Brain pericyte (primary cell): ENCODE measurements at regions not wholly inside any gene's neighbourhood (a gene's known extent, or its start where the extent isn't known, plus 50 kb on each side); places are given as distances from the start of the nearest gene placed in this dataset.
"Not testable (repeated sequence)": the region's sequence is repeated elsewhere in the genome, so short reads cannot be mapped to it uniquely, and the experiment has no call there.

Experiments used
- DNase-seq: peaks from one replicate; pipeline ENCODE4 v3.0.0-alpha.2; 2012; ENCODE audit warnings: low read depth, low spot score

GRCh38 chr6:114659513-114659912 lies 316.7 kb upstream of the HS3ST5 start:
- DNase-seq, result no peak

DNA sequence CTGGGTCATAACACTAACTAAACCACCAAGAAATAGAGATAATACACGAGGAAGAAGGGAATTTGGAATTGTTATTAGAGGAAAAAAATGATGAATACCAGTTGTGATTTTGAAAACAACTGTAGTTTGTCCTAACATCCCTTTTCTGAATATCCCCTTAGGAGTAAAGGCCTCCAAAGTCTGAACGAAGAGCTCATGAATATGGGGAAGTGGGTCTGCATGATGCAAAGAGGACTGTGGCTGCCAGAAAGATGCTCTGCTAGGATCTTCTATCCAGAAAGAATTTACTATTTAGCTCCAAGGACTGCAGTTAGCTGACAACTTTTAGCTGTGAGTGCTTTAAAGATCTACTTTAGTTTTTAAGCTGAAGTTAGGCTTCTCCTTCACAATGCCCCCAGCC lies 308.8 kb upstream of the HS3ST5 start:
- DNase-seq, result no peak

- no peak for DNase-seq
Observed at GRCh38 chr6:114650891-114651290, 308.1 kb upstream of the HS3ST5 start.

DNA sequence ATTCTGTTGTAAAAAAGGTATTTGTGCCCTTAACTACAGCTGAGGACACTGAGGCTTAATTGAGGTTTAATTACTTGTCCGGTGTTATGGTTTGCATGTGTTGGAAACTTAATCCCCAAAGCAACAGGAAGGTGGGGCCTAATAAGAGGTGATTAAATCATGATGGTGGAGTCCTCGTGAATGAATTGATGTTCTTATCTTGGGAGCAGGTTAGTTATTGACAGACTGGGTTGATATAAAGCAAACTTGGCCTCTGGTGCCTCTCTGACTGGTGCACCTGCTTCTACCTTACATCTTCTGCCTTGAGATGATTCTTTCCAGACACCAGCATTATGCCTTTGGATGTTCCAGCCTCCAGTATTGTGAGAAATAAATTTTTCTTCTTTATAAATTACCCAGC lies 306.5 kb upstream of the HS3ST5 start:
- DNase-seq, result no peak

GRCh38 chr6:114648847-114649246 lies 306.0 kb upstream of the HS3ST5 start:
- DNase-seq, result no peak

DNA sequence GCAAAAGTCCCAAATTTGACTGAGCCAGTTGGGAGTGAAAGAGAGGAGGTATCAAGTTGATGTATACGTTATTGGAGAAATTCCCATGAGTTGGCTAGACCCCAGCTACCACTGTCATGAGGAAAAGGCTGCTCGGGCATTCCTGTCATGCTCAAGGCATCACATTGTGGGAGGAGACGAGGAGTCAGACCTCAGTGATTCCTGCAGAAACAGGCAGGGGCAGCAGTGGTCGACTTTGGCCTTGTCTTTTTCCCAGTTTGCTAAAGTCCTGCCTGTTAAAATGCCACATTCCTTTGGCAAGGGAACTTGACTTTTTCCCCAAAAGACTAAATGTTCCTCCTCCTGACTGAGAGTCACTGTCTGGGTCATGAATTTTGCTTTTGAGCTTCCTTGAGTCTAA lies 295.5 kb upstream of the HS3ST5 start:
- no peak for DNase-seq

- DNase-seq, result no peak
Observed at GRCh38 chr6:114634016-114634415, 291.2 kb upstream of the HS3ST5 start.

- not testable (repeated sequence) for DNase-seq
Observed at GRCh38 chr6:114626226-114626625, 283.4 kb upstream of the HS3ST5 start.

- no peak for DNase-seq
Observed at GRCh38 chr6:114619621-114620200, 276.9 kb upstream of the HS3ST5 start.

- DNase-seq, result no peak
Observed at GRCh38 chr6:114611696-114612095, 268.9 kb upstream of the HS3ST5 start.

DNA sequence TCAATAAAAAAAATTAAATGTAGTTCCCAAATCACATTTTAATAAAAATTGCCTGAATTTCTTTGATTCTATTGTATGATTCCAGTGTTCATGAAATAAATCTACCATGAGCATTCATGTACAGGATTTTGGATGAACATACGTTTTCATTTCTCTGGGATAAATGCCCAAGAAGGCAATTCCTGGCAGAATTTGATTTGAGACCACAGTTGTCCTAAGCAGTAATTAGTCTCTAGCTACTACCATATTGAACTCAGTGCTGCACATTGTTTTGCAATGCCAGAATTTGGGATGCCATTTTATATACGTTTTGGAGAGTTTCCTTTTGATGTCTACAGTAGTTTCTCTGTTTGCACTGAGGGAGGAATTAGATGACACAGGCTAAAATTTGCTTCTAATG lies 265.3 kb upstream of the HS3ST5 start:
- no peak for DNase-seq

DNA sequence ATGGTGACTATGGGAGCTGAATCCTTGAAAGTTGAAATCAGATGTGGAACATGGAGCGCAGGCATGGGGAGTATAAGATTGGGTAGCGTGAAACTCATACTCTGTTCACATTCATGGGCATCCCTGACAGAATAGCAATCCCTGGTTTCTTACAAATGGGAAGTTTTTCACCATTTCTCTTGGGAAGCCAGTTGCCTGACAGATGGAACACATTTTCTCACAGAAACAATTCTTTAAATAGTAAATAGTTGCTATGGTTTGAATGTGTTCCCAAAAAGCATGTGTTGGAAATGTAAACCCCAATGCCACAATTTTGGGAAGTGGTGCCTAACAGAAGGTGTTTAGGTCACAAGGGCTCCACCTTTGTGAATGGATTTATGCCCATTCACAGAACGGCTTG lies 262.8 kb upstream of the HS3ST5 start:
- DNase-seq, result no peak

- DNase-seq, result no peak
Observed at GRCh38 chr6:114600381-114600780, 257.6 kb upstream of the HS3ST5 start.

DNA sequence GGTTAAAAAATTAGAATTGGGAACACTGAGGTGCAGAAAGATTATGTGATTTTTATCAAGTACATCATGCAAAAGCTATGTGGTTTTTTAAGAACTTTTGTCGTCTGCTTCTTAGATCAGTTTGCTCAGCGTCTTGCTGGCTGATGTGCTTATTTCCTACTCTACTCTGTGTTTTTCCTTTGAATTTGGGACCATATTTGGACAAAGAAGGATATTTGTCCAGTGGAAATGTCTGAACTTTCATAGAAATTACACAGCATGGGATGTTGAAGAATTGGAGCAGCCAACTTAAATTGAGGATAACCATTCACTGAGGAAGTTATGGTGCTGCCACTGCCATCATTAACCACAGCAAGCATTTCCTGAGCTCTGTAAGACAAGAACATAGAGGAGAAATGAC lies 252.8 kb upstream of the HS3ST5 start:
- DNase-seq, result no peak

- DNase-seq, result no peak
Observed at GRCh38 chr6:114595186-114595585, 252.4 kb upstream of the HS3ST5 start.

- no peak for DNase-seq
Observed at GRCh38 chr6:114592506-114592905, 249.7 kb upstream of the HS3ST5 start.

GRCh38 chr6:114588726-114589125 lies 245.9 kb upstream of the HS3ST5 start:
- DNase-seq, result no peak

DNA sequence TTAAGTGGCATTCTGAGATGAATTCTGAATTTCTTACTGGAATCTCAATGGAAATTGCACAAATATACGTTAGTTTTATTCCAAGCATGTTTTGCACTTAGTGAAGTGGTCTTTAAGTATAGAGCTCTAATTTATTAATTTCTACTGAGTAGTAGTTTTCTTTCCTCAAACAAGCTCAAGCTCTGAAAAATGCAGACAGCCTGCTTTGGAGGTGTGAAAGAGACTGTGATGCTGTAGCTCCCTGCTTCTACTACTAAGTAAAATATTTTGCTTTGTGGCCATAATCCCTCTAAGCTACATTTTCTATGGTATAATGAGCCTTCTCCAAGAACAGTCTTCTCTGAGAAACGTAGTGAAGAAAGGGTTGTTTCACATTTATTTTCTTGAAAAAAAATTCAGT lies 243.5 kb upstream of the HS3ST5 start:
- no peak for DNase-seq

GRCh38 chr6:114581293-114581692 lies 238.5 kb upstream of the HS3ST5 start:
- DNase-seq, result no peak

DNA sequence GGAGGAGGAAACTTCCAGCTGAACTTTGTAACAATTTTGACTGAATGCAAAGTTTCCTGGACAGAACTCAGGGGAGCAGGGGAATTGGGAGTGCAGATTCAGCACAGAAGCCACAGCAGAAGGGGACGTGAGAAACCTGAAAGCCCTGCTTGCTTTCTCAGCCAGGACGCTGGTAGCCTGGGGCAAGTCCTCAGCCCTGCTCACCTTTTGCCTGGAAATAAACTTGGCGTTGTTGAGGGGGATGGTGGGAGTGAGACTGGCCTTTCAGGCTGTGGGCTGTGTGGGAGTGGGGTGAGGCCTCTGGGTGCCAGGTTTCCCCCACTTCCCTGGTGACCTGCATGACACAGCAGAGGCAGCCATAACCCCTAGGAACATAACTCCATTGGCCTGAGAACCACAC lies 238.1 kb upstream of the HS3ST5 start:
- DNase-seq, result no peak

GRCh38 chr6:114579486-114579885 lies 236.7 kb upstream of the HS3ST5 start:
- DNase-seq, result no peak

- no peak for DNase-seq
Observed at GRCh38 chr6:114577109-114577508, 234.3 kb upstream of the HS3ST5 start.

- DNase-seq, result no peak
Observed at GRCh38 chr6:114576330-114576729, 233.5 kb upstream of the HS3ST5 start.

- DNase-seq, result no peak
Observed at GRCh38 chr6:114569669-114570068, 226.8 kb upstream of the HS3ST5 start.
